H9 (cell line): ENCODE measurements at regions not wholly inside any gene's neighbourhood (a gene's known extent, or its start where the extent isn't known, plus 50 kb on each side); places are given as distances from the start of the nearest gene placed in this dataset.

Experiments
- DNase-seq: peaks from one replicate; pipeline ENCODE4 v3.0.0-alpha.2; 2017
- H2AFZ ChIP-seq: one replicate; pipeline ENCODE4 v1.6.1; 2013; ENCODE audit warnings: mild to moderate bottlenecking, low read length, control low read depth, moderate library complexity
- H2AK5ac ChIP-seq: 2 replicates; pipeline ENCODE4 v1.6.1; 2013; ENCODE audit warnings: low read length, control low read depth, mixed read lengths; ENCODE audit not compliant: insufficient read length
- H2BK120ac ChIP-seq: one replicate; pipeline ENCODE4 v1.6.1; 2013; ENCODE audit warnings: low read depth, mild to moderate bottlenecking, low read length, control low read depth, inconsistent platforms; ENCODE audit not compliant: poor library complexity, severe bottlenecking
- H2BK12ac ChIP-seq: 2 replicates; pipeline ENCODE4 v1.6.1; 2013; ENCODE audit warnings: low read length, control low read depth, mixed read lengths, low read depth; ENCODE audit not compliant: insufficient read length
- H2BK15ac ChIP-seq: 2 replicates; pipeline ENCODE4 v1.6.1; 2013; ENCODE audit warnings: low read depth, low read length, control low read depth
- H2BK20ac ChIP-seq: one replicate; pipeline ENCODE4 v1.6.1; 2013; ENCODE audit warnings: low read depth, mild to moderate bottlenecking, low read length, control low read depth, inconsistent platforms; ENCODE audit not compliant: poor library complexity, severe bottlenecking
- H2BK5ac ChIP-seq: 2 replicates; pipeline ENCODE4 v1.6.1; 2013; ENCODE audit warnings: low read length, control low read depth, mixed read lengths; ENCODE audit not compliant: insufficient read length
- H3K14ac ChIP-seq: 2 replicates; pipeline ENCODE4 v1.6.1; 2013; ENCODE audit warnings: low read length, control low read depth; ENCODE audit not compliant: insufficient read depth
- H3K18ac ChIP-seq: 2 replicates; pipeline ENCODE4 v1.6.1; 2013; ENCODE audit warnings: low read depth, mild to moderate bottlenecking, mixed read lengths, low read length, control low read depth; ENCODE audit not compliant: insufficient read length
- H3K23ac ChIP-seq: 2 replicates; pipeline ENCODE4 v1.6.1; 2013; ENCODE audit warnings: low read length, control low read depth, mixed read lengths, low read depth; ENCODE audit not compliant: insufficient read length
- H3K23me2 ChIP-seq: 2 replicates; pipeline ENCODE4 v1.6.1; 2013; ENCODE audit warnings: low read depth, mild to moderate bottlenecking, mixed read lengths, low read length, control low read depth; ENCODE audit not compliant: insufficient read length, poor library complexity, severe bottlenecking
- H3K27ac ChIP-seq: 2 replicates; pipeline ENCODE4 v1.5.1; 2013; ENCODE audit warnings: low read length, control low read depth, mixed read lengths, low read depth; ENCODE audit not compliant: insufficient read length
- H3K27me3 ChIP-seq: 2 replicates; pipeline ENCODE4 v1.6.1; 2013; ENCODE audit warnings: low read length, control low read depth, inconsistent platforms; ENCODE audit not compliant: insufficient read depth
- H3K4ac ChIP-seq: 2 replicates; pipeline ENCODE4 v1.6.1; 2013; ENCODE audit warnings: low read depth, mild to moderate bottlenecking, control low read depth, inconsistent platforms, low read length, moderate library complexity
- H3K4me1 ChIP-seq: 2 replicates; pipeline ENCODE4 v1.6.1; 2013; ENCODE audit warnings: low read length, control low read depth, inconsistent platforms; ENCODE audit not compliant: insufficient read depth
- H3K4me2 ChIP-seq: 2 replicates; pipeline ENCODE4 v1.6.1; 2013; ENCODE audit warnings: low read length, control low read depth, mixed read lengths; ENCODE audit not compliant: insufficient read length, insufficient read depth
- H3K56ac ChIP-seq: 2 replicates; pipeline ENCODE4 v1.6.1; 2013; ENCODE audit warnings: low read depth, mild to moderate bottlenecking, mixed read lengths, low read length, control low read depth; ENCODE audit not compliant: insufficient read length
- H3K79me1 ChIP-seq: 2 replicates; pipeline ENCODE4 v1.6.1; 2013; ENCODE audit warnings: low read depth, mild to moderate bottlenecking, moderate library complexity, low read length, control low read depth, inconsistent platforms; ENCODE audit not compliant: insufficient read depth, poor library complexity, severe bottlenecking
- H3K79me2 ChIP-seq: 2 replicates; pipeline ENCODE4 v1.6.1; 2013; ENCODE audit warnings: low read length, control low read depth, inconsistent platforms; ENCODE audit not compliant: insufficient read depth
- H3K9ac ChIP-seq: 2 replicates; pipeline ENCODE4 v1.6.1; 2013; ENCODE audit warnings: low read length, control low read depth, mixed read lengths; ENCODE audit not compliant: insufficient read length; ENCODE audit errors: extremely low read depth
- H3K9me3 ChIP-seq: one replicate; pipeline ENCODE4 v1.6.1; 2013; ENCODE audit warnings: low read depth, low read length, inconsistent platforms; ENCODE audit not compliant: control insufficient read depth
- H3T11ph ChIP-seq: one replicate; pipeline ENCODE4 v1.6.1; 2013; ENCODE audit warnings: mild to moderate bottlenecking, low read length, control low read depth, inconsistent platforms
- H4K20me1 ChIP-seq: one replicate; pipeline ENCODE4 v1.6.1; 2013; ENCODE audit not compliant: control insufficient read depth, insufficient read length, insufficient read depth
- H4K5ac ChIP-seq: 2 replicates; pipeline ENCODE4 v1.6.1; 2013; ENCODE audit warnings: low read depth, mild to moderate bottlenecking, mixed read lengths, low read length, control low read depth; ENCODE audit not compliant: insufficient read length
- H4K8ac ChIP-seq: replicated peaks from 2 replicates; pipeline ENCODE4 v1.6.1; 2013; ENCODE audit warnings: low read length, control low read depth, mixed read lengths, low read depth; ENCODE audit not compliant: insufficient read length
- H4K91ac ChIP-seq: 2 replicates; pipeline ENCODE4 v1.6.1; 2013; ENCODE audit warnings: low read depth, mild to moderate bottlenecking, moderate library complexity, mixed read lengths, low read length, control low read depth; ENCODE audit not compliant: insufficient read length
- H3K27ac Mint-ChIP-seq, 3 experiments: 2 replicates in 2 of 3; 3 replicates in 1 of 3; pipeline ENCODE4 v1.8.0; 2020 to 2021; ENCODE audit warnings: mixed read lengths in 3 of 3, mild to moderate bottlenecking in 1 of 3, moderate library complexity in 1 of 3
- H3K27me3 Mint-ChIP-seq: 2 replicates; pipeline ENCODE4 v1.8.0; 2021; ENCODE audit warnings: low read depth, mild to moderate bottlenecking, moderate library complexity, mixed read lengths
- H3K36me3 Mint-ChIP-seq, 3 experiments: 2 replicates in 2 of 3; 3 replicates in 1 of 3; pipeline ENCODE4 v1.8.0; 2020 to 2021; ENCODE audit warnings: low read depth in 3 of 3, mixed read lengths in 3 of 3; ENCODE audit not compliant: insufficient read depth in 1 of 3
- H3K4me1 Mint-ChIP-seq, 2 experiments: 2 replicates each; pipeline ENCODE4 v1.8.0; 2020; ENCODE audit warnings: mixed read lengths in 2 of 2
- H3K4me3 Mint-ChIP-seq, 2 experiments: 2 replicates in 1 of 2; 3 replicates in 1 of 2; pipeline ENCODE4 v1.8.0; 2020 to 2021; ENCODE audit warnings: mild to moderate bottlenecking in 2 of 2, mixed read lengths in 2 of 2, moderate library complexity in 1 of 2
- H3K9me3 Mint-ChIP-seq, 2 experiments: 2 replicates in 1 of 2; 3 replicates in 1 of 2; pipeline ENCODE4 v1.8.0; 2020; ENCODE audit warnings: mild to moderate bottlenecking in 2 of 2, mixed read lengths in 2 of 2, moderate library complexity in 1 of 2
- CTCF ChIP-seq: fragments of 200-600 bp; sonication (generic); conservative IDR thresholded peaks from 3 replicates; pipeline ENCODE4 v1.8.0; 2021; ENCODE audit warnings: antibody characterized with exemption, mild to moderate bottlenecking
- WGBS: extraction: QIAGEN DNeasy Blood & Tissue Kit; methylation state at CpG from one replicate; pipeline ENCODE4 v1.1.7; 2013; ENCODE audit warnings: missing lambda C conversion rate, low lambda C conversion rate, mixed read lengths; ENCODE audit not compliant: insufficient read length; ENCODE audit errors: extremely low coverage; 5-methylcytosine and 5-hydroxymethylcytosine counted together

- H4K5ac ChIP-seq, result no peak overlapping the region
- Mint-ChIP-seq H3K4me3 (no peak overlapping the region), H3K36me3 (no peaks in the 10 kb centered on the region), H3K27ac (no peak overlapping the region), H3K27me3 (no peaks in the 10 kb centered on the region; the same call in 1 of the 2 replicates), H3K4me1 (no peaks in the 10 kb centered on the region), H3K9me3 (no peaks in the 10 kb centered on the region)
- no peak overlapping the region for H3K18ac ChIP-seq
- H3K14ac ChIP-seq, result no peak overlapping the region
- H3K79me1 ChIP-seq, result no peaks in the 10 kb centered on the region
- no peak for DNase-seq
- H3K23ac ChIP-seq, result no peak overlapping the region
- TF ChIP-seq CTCF, result no peak
- H4K20me1 ChIP-seq, result no peaks in the 10 kb centered on the region
- no CpG with 5 or more reads among the region's 2 CpGs for WGBS
- no peak overlapping the region for H2AFZ ChIP-seq
- H4K91ac ChIP-seq, result no peak overlapping the region
- no peaks in the 10 kb centered on the region for H3K4me1 ChIP-seq
- H4K8ac ChIP-seq, result peak overlapping the region; percentile 22
- H2BK12ac ChIP-seq, result no peak overlapping the region
- H3K56ac ChIP-seq, result no peak overlapping the region
- H3K27me3 ChIP-seq, result no peaks in the 10 kb centered on the region
- H2BK5ac ChIP-seq, result no peak overlapping the region
- H3T11ph ChIP-seq, result no peak overlapping the region
- H2BK120ac ChIP-seq, result no peak overlapping the region
- H3K23me2 ChIP-seq, result no peaks in the 10 kb centered on the region
- H3K27ac ChIP-seq, result no peak overlapping the region
- H2BK20ac ChIP-seq, result no peak overlapping the region
- no peak overlapping the region for H2AK5ac ChIP-seq
- no peak overlapping the region for H2BK15ac ChIP-seq
- H3K4ac ChIP-seq, result no peak overlapping the region
- no peak overlapping the region for H3K9ac ChIP-seq
- no peak overlapping the region for H3K4me2 ChIP-seq
- no peaks in the 10 kb centered on the region for H3K9me3 ChIP-seq
- no peaks in the 10 kb centered on the region for H3K79me2 ChIP-seq
Observed at GRCh38 chr3:132821314-132821713, 99.1 kb upstream of the NPHP3 start.
